DOHH2 (cell line): ENCODE measurements at regions not wholly inside any gene's neighbourhood (a gene's known extent, or its start where the extent isn't known, plus 50 kb on each side); places are given as distances from the start of the nearest gene placed in this dataset.

Experiments used
- CTCF ChIP-seq: fragments of 200-600 bp; sonication (generic); IDR thresholded peaks from one replicate; pipeline ENCODE4 v1.5.1; 2014; ENCODE audit warnings: antibody characterized with exemption, mild to moderate bottlenecking, low read depth, low read length; ENCODE audit not compliant: poor library complexity, severe bottlenecking
- EZH2phosphoT487 ChIP-seq: fragments of 200-600 bp; sonication (generic); IDR thresholded peaks from 2 replicates; pipeline ENCODE4 v1.6.1; 2017; ENCODE audit warnings: borderline replicate concordance, mild to moderate bottlenecking, antibody characterized with exemption, low read length, moderate library complexity, mixed read lengths

- TF ChIP-seq CTCF = no peak
- TF ChIP-seq EZH2phosphoT487 = no peak
Measured at GRCh38 chr4:52200339-52200725, 149.2 kb downstream of the SPATA18 start.
